Stimulated activated CD4-positive, alpha-beta T cell treated with anti-CD3 and anti-CD28 coated beads, Interleukin-15, amount 100 ng/mL, for 24 hours (primary cell): ENCODE measurements at regions not wholly inside any gene's neighbourhood (a gene's known extent, or its start where the extent isn't known, plus 50 kb on each side); places are given as distances from the start of the nearest gene placed in this dataset.
"Not testable (repeated sequence)": the region's sequence is repeated elsewhere in the genome, so short reads cannot be mapped to it uniquely, and the experiment has no call there.

Experiments used
- DNase-seq: peaks from one replicate; pipeline ENCODE4 v3.0.0-alpha.2; 2020

GRCh38 chr17:64723781-64724180 is 61.7 kb upstream of the SMURF2 start:
- no peak for DNase-seq

GRCh38 chr17:64721556-64721955 is 59.4 kb upstream of the SMURF2 start:
- DNase-seq = not testable (repeated sequence)

- not testable (repeated sequence) for DNase-seq
These were observed 58.1 kb upstream of the SMURF2 start for GRCh38 chr17:64720253-64720652.

GRCh38 chr17:64719517-64719916 is 57.4 kb upstream of the SMURF2 start:
- DNase-seq = not testable (repeated sequence)

- DNase-seq = not testable (repeated sequence)
These were observed 56.7 kb upstream of the SMURF2 start for GRCh38 chr17:64718816-64719215.

GRCh38 chr17:64718058-64718457 is 56.0 kb upstream of the SMURF2 start:
- no peak for DNase-seq

- not testable (repeated sequence) for DNase-seq
These were observed 54.4 kb upstream of the SMURF2 start for GRCh38 chr17:64716496-64716895.

GRCh38 chr17:64713786-64714185 is 51.7 kb upstream of the SMURF2 start:
- DNase-seq = peak; percentile 10

GRCh38 chr17:64712557-64713351 is 50.6 kb upstream of the SMURF2 start:
- peak; percentile 37 for DNase-seq
